ENCODE measurements at regions not wholly inside any gene's neighbourhood (a gene's known extent, or its start where the extent isn't known, plus 50 kb on each side); places are given as distances from the start of the nearest gene placed in this dataset.
"Not testable (repeated sequence)": the region's sequence is repeated elsewhere in the genome, so short reads cannot be mapped to it uniquely, and the experiment has no call there.

DNA sequence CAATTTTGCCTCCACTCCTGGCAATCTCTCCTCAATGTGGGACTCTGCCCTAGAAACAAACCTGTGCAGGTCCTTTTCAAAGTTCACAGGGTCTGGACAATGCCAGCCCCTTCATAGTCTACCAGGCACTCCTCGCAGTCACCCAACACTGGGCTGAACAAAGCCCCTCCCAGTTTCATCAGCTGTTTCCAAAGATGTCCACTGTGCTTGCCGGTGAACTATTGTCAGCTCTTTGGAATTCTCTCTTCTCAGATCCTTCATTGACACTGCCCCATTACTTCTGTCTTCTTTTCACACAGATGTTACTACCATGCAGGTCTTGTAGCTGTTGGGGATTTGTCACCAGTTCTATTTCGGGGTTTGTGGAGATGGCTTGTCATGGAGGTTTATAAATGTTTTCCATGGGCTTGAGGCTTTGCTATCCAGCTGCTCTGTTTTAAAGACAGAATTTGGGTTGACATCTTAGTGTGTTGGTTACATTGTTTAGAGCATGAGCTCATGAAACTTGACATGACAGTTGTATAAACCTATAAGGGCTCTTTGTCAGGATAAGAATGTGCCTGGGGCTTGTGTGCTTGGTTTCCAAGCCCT is 77.3 kb upstream of the DHRS4 start:
- Histone ChIP-seq H3K4me1 (ENCODE audit: control insufficient read depth, insufficient read depth, low read length) (no peaks in the 10 kb centered on the region), H3K27me3 (ENCODE audit: control insufficient read depth, insufficient read depth, low read length) (no peaks in the 10 kb centered on the region), H3K27ac (ENCODE audit: low read length) (no peak overlapping the region), H3K9me3 (ENCODE audit: control insufficient read depth, insufficient read depth, low read length) (no peaks in the 10 kb centered on the region), H3K36me3 (ENCODE audit: control insufficient read depth, insufficient read depth, low read length) (no peaks in the 10 kb centered on the region), H3K4me3 (ENCODE audit: low read length) (no peak overlapping the region)
- no CpG with 5 or more reads among the region's 3 CpGs for WGBS (ENCODE audit: insufficient coverage, insufficient read length)
- DNase-seq (ENCODE audit: low read depth, low spot score), result no peak

DNA sequence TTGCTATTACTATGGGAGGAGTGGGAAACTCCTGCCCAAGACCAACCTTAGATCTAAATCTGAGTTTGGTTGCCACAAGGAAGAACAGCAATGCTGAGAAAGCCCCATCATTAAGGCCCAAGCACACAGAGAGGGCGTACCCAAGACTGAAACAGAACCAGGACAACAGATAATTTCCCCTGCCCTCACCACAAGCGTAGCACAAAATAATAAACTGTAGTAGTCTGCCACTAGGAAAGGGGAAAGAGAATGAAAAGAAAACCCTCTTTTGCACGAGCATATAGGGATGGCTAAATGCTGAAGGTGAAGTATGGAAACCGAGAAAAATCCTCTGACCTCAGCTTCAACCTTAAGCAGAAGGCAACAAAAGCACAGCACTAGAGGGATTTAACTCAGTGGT is 76.5 kb upstream of the DHRS4 start:
- no peaks in the 10 kb centered on the region for H3K27me3 ChIP-seq (ENCODE audit: control insufficient read depth, insufficient read depth, low read length)
- H3K27ac ChIP-seq (ENCODE audit: low read length), result no peak overlapping the region
- no peak overlapping the region for H3K4me3 ChIP-seq (ENCODE audit: low read length)
- H3K36me3 ChIP-seq (ENCODE audit: control insufficient read depth, insufficient read depth, low read length), result no peaks in the 10 kb centered on the region
- H3K4me1 ChIP-seq (ENCODE audit: control insufficient read depth, insufficient read depth, low read length), result no peaks in the 10 kb centered on the region
- no CpG with 5 or more reads among the region's 4 CpGs for WGBS (ENCODE audit: insufficient coverage, insufficient read length)
- no peaks in the 10 kb centered on the region for H3K9me3 ChIP-seq (ENCODE audit: control insufficient read depth, insufficient read depth, low read length)
- no peak for DNase-seq (ENCODE audit: low read depth, low spot score)

DNA sequence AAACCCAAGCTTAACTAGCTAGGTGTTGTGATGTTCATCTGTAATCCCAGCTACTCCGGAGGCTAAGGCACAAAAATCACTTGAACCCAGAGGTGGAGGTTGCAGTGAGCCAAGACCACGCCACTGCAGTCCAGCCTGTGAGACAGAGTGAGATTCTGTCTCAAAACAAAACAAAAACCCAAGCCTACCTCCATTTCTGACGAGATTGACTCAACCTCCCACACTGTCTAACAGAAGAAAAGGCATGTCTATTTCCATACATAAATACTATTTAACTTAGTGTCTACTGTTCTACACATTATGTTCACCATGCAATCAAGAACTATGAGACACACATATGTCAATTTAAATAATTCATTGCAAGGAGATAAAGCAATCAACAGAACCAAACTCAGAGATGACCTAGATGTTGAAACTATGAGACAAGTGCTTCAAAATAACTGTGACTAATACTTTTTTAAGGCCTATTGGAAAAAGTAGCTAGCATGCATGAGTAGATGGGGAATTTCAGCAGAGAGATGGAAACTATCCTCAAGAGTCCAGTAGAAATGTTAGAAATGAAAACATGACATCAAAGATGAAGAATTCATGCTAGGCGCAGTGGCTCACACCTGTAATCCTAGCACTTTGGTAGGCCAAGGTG is 75.9 kb upstream of the DHRS4 start:
- no peaks in the 10 kb centered on the region for H3K36me3 ChIP-seq (ENCODE audit: control insufficient read depth, insufficient read depth, low read length)
- no CpG with 5 or more reads among the region's 4 CpGs for WGBS (ENCODE audit: insufficient coverage, insufficient read length)
- no peak for DNase-seq (ENCODE audit: low read depth, low spot score)

DNA sequence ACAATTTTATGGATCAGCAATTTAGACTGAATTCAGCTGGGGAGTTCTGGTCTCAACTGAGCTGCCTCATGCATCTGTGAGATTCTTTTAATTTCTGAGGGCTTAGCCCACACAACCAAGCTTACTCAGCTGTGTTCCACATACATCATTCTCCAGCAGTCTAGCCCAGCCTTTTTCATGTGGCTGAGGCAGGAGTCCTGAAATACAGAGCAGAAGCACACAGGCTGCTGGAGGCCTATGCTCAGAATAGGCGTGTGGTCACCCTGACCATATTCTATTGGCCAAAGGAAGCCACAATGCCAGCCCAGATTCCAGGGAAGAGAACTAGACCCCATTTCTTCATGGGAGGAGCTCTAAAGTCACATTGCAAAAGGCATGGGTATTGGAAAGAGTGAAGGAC is 72.3 kb upstream of the DHRS4 start:
- no CpG with 5 or more reads among the region's 1 CpG for WGBS (ENCODE audit: insufficient coverage, insufficient read length)
- H3K27me3 ChIP-seq (ENCODE audit: control insufficient read depth, insufficient read depth, low read length), result no peaks in the 10 kb centered on the region
- no peak overlapping the region for H3K27ac ChIP-seq (ENCODE audit: low read length)
- no peak for DNase-seq (ENCODE audit: low read depth, low spot score)
- no peaks in the 10 kb centered on the region for H3K36me3 ChIP-seq (ENCODE audit: control insufficient read depth, insufficient read depth, low read length)
- H3K9me3 ChIP-seq (ENCODE audit: control insufficient read depth, insufficient read depth, low read length), result no peaks in the 10 kb centered on the region
- no peaks in the 10 kb centered on the region; the same call in 1 of the 2 replicates for H3K4me1 ChIP-seq (ENCODE audit: control insufficient read depth, insufficient read depth, low read length)
- H3K4me3 ChIP-seq (ENCODE audit: low read length), result no peak overlapping the region

More for the DNA sequence above, 75.9 kb upstream of the DHRS4 start:
- H3K9me3 ChIP-seq (ENCODE audit: control insufficient read depth, insufficient read depth, low read length), result no peaks in the 10 kb centered on the region
- H3K27me3 ChIP-seq (ENCODE audit: control insufficient read depth, insufficient read depth, low read length), result no peaks in the 10 kb centered on the region
- no peak overlapping the region for H3K4me3 ChIP-seq (ENCODE audit: low read length)
- H3K27ac ChIP-seq (ENCODE audit: low read length), result no peak overlapping the region
- no peaks in the 10 kb centered on the region for H3K4me1 ChIP-seq (ENCODE audit: control insufficient read depth, insufficient read depth, low read length)

DNA sequence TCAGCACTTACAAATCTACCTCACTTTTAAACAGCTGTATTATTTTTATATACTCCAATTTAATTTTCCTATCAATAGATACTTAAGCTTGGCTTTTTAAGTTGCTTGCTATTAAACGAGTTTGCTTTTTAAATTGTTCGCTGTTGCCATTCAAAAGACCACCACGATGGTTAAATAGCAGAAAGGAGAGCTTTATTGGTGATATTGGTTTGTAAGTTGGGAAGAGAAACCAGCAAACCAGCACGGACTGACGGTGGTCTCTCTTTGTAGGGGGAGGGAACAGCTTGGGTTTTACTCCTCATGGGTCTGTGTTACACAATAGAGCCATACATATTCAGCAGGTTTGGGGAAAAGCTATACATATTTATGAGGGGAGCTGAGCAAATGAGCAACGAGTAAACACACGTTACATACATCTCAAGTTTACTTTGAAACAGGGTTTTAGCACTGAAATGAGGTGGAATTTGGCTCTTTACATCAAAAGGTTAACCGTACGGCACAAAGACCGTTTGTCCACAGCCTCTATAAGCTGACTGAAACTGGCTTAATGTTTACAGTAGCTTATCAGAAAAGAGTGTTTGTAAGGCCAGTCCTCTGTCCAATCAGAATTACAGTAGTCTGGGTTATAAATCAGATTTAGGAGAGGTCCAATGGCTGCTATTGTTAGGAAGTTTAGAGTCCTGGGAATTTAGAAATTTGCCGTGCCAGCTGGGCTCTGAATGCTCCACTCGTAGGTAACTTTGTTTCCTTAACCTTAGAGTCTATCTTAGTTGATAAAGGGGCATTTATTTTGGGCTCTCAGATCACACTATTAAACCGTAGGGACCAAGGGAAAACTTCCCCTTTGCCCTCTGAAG is 69.7 kb upstream of the DHRS4 start:
- no peak overlapping the region for H3K27ac ChIP-seq (ENCODE audit: low read length)
- no peaks in the 10 kb centered on the region for H3K9me3 ChIP-seq (ENCODE audit: control insufficient read depth, insufficient read depth, low read length)

DNA sequence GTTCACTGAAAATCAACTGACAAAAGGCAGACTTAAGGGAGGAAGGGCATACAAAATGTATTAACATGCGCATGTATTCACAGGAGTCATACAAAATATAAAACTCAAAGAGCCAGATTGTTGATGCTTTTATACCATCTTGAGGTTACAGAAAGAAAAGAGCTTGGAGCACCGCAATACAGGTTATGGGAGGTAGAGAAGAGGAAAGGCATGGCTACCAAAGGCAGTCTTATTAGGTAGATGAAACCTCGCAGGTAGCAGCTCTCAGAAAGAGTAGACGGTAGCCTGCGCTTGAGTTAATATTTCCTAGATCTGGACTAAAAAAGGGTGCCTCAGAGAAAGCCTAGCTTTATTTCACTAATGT is 69.0 kb upstream of the DHRS4 start:
- Histone ChIP-seq H3K36me3 (ENCODE audit: control insufficient read depth, insufficient read depth, low read length) (no peaks in the 10 kb centered on the region), H3K27me3 (ENCODE audit: control insufficient read depth, insufficient read depth, low read length) (no peaks in the 10 kb centered on the region), H3K27ac (ENCODE audit: low read length) (no peak overlapping the region), H3K9me3 (ENCODE audit: control insufficient read depth, insufficient read depth, low read length) (no peaks in the 10 kb centered on the region), H3K4me1 (ENCODE audit: control insufficient read depth, insufficient read depth, low read length) (no peaks in the 10 kb centered on the region; the same call in 1 of the 2 replicates), H3K4me3 (ENCODE audit: low read length) (no peak overlapping the region)
- no peak for DNase-seq (ENCODE audit: low read depth, low spot score)
- no CpG with 5 or more reads among the region's 5 CpGs for WGBS (ENCODE audit: insufficient coverage, insufficient read length)

More for the DNA sequence above, 69.7 kb upstream of the DHRS4 start:
- no peak for DNase-seq (ENCODE audit: low read depth, low spot score)
- H3K36me3 ChIP-seq (ENCODE audit: control insufficient read depth, insufficient read depth, low read length), result no peaks in the 10 kb centered on the region
- H3K27me3 ChIP-seq (ENCODE audit: control insufficient read depth, insufficient read depth, low read length), result no peaks in the 10 kb centered on the region
- no peaks in the 10 kb centered on the region; the same call in 1 of the 2 replicates for H3K4me1 ChIP-seq (ENCODE audit: control insufficient read depth, insufficient read depth, low read length)
- no peak overlapping the region for H3K4me3 ChIP-seq (ENCODE audit: low read length)
- no CpG with 5 or more reads among the region's 13 CpGs for WGBS (ENCODE audit: insufficient coverage, insufficient read length)

DNA sequence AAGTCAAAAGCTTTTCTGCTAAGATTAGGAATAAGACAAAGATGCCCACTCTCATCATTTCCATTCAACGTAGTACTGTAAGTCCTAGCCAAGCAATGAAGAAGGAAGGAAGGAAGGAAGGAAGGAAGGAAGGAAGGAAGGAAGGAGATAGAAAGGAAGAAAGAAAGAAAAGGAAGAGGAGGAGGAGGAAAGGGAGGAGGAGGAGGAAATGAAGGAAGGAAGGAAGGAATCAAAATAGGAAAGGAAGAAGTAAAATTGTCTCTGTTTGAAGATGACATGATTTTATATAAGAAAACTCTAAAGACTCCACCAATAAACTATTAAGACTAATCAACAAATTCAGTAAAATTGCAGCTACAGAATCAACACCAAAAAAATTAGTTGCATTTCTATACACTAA is 66.0 kb upstream of the DHRS4 start:
- Histone ChIP-seq H3K4me1 (ENCODE audit: control insufficient read depth, insufficient read depth, low read length) (no peaks in the 10 kb centered on the region; the same call in 1 of the 2 replicates), H3K4me3 (ENCODE audit: low read length) (no peak overlapping the region), H3K9me3 (ENCODE audit: control insufficient read depth, insufficient read depth, low read length) (no peaks in the 10 kb centered on the region), H3K36me3 (ENCODE audit: control insufficient read depth, insufficient read depth, low read length) (no peaks in the 10 kb centered on the region), H3K27me3 (ENCODE audit: control insufficient read depth, insufficient read depth, low read length) (no peaks in the 10 kb centered on the region), H3K27ac (ENCODE audit: low read length) (no peak overlapping the region)
- WGBS (ENCODE audit: insufficient coverage, insufficient read length), result no CpG with 5 or more reads among the region's 1 CpG
- no peak for DNase-seq (ENCODE audit: low read depth, low spot score)

DNA sequence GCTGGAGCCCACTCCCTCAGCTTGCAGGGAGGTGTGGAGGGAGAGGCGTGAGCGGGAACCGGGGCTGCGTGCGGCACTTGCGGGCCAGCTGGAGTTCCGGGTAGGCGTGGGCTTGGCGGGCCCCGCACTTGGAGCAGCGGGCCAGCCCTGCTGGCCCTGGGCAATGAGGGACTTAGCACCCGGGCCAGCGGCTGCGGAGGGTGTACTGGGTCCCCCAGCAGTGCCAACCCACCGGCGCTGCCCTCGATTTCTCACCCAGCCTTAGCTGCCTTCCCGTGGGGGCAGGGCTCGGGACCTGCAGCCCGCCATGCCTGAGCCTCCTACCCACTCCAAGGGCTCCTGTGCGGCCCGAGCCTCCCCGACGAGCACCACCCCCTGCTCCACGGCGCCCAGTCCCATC is 61.9 kb upstream of the DHRS4 start:
- H3K4me3 ChIP-seq (ENCODE audit: low read length); DNase-seq (ENCODE audit: low read depth, low spot score); H3K36me3 ChIP-seq (ENCODE audit: control insufficient read depth, insufficient read depth, low read length); H3K27ac ChIP-seq (ENCODE audit: low read length); H3K4me1 ChIP-seq (ENCODE audit: control insufficient read depth, insufficient read depth, low read length); H3K9me3 ChIP-seq (ENCODE audit: control insufficient read depth, insufficient read depth, low read length); H3K27me3 ChIP-seq (ENCODE audit: control insufficient read depth, insufficient read depth, low read length): not testable (repeated sequence)
- WGBS (ENCODE audit: insufficient coverage, insufficient read length), result no CpG with 5 or more reads among the region's 26 CpGs

DNA sequence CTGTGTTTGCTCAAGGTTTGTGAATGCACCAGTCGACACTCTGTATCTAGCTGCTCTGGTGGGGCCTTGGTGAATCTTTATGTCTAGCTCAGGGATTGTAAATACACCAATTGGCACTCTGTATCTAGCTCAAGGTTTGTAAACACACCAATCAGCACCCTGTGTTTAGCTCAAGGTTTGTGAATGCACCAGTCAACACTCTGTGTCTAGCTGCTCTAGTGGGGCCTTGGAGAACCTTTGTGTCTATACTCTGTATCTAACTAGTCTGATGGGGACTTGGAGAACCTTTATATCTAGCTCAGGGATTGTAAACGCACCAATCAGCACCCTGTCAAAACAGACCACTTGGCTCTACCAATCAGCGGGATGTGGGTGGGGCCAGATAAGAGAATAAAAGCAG is 61.3 kb upstream of the DHRS4 start:
- not testable (repeated sequence) for H3K4me1 ChIP-seq (ENCODE audit: control insufficient read depth, insufficient read depth, low read length); H3K36me3 ChIP-seq (ENCODE audit: control insufficient read depth, insufficient read depth, low read length); H3K9me3 ChIP-seq (ENCODE audit: control insufficient read depth, insufficient read depth, low read length); H3K27me3 ChIP-seq (ENCODE audit: control insufficient read depth, insufficient read depth, low read length); H3K27ac ChIP-seq (ENCODE audit: low read length); DNase-seq (ENCODE audit: low read depth, low spot score); H3K4me3 ChIP-seq (ENCODE audit: low read length)
- WGBS (ENCODE audit: insufficient coverage, insufficient read length), result no CpG with 5 or more reads among the region's 3 CpGs

DNA sequence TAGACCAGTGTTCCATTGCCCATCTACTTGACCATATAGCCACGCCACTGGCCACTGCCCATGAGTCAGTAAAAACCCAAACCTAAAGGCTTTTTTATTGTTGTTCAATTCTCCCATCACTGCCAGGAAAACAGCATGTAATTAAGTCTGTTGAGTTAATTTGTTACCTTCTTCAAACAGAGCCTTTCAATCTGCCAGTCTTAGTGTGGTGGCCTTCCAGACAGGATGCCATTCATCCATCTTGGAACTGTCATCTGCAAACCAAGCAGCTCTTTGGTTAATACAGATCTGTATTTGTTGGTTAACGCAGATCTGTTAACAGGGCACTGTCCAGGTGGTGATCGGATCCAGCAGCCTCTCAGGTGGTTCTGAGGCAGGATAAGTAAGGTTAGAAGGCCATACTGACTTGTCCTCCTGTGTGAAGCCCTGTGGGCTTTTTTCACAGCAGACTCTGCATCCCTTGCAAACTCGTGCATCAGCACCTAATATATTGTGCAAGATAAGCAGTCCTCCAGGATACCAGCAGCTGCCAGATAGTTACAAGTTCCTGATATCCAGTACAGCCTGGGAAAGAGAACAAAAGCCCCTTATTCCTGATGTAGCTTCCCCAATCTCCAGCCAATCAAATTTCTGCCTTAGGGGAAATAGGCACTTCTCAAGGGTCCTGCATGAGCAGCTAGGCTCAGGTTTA is 59.1 kb upstream of the DHRS4 start:
- no peak for DNase-seq (ENCODE audit: low read depth, low spot score)
- no peaks in the 10 kb centered on the region for H3K27me3 ChIP-seq (ENCODE audit: control insufficient read depth, insufficient read depth, low read length)
- no peaks in the 10 kb centered on the region for H3K36me3 ChIP-seq (ENCODE audit: control insufficient read depth, insufficient read depth, low read length)
- no peaks in the 10 kb centered on the region for H3K4me1 ChIP-seq (ENCODE audit: control insufficient read depth, insufficient read depth, low read length)
- WGBS (ENCODE audit: insufficient coverage, insufficient read length), result no CpG with 5 or more reads among the region's 4 CpGs
- H3K9me3 ChIP-seq (ENCODE audit: control insufficient read depth, insufficient read depth, low read length), result no peaks in the 10 kb centered on the region
- no peak overlapping the region for H3K4me3 ChIP-seq (ENCODE audit: low read length)
- H3K27ac ChIP-seq (ENCODE audit: low read length), result no peak overlapping the region

Measured in iPS DF 6.9 (cell line).